ENCODE measurements at regions not wholly inside any gene's neighbourhood (a gene's known extent, or its start where the extent isn't known, plus 50 kb on each side); places are given as distances from the start of the nearest gene placed in this dataset.

GRCh38 chr5:136621743-136622142, 256.4 kb upstream of the TRPC7 start:
- Histone ChIP-seq H3K4me2 (ENCODE audit: extremely low read depth, insufficient read depth, low read length) (no peak overlapping the region), H3K36me3 (ENCODE audit: control insufficient read depth, insufficient read depth, low read length) (no peaks in the 10 kb centered on the region), H3K4me3 (replicated peaks in 1 of 4; ENCODE audit: control extremely low read depth in 1 of 4, insufficient read depth in 1 of 4, low read depth in 3 of 4, low read length in 4 of 4) (no peak overlapping the region), H3K27me3 (ENCODE audit: control insufficient read depth, insufficient read depth, low read length) (no peaks in the 10 kb centered on the region), H4K20me1 (ENCODE audit: control insufficient read depth, extremely low read depth, insufficient read depth, low read length) (no peaks in the 10 kb centered on the region), H3K9me3 (ENCODE audit: control insufficient read depth, insufficient read depth, low read depth, low read length) (no peaks in the 10 kb centered on the region), H3K4me1 (ENCODE audit: control insufficient read depth, extremely low read depth, insufficient read depth, low read length) (no peaks in the 10 kb centered on the region), H3K79me2 (ENCODE audit: control insufficient read depth, insufficient read depth, low read length) (no peaks in the 10 kb centered on the region), H3K9ac (ENCODE audit: insufficient read depth, low read length) (no peak overlapping the region), H2AFZ (ENCODE audit: low read length) (no peak overlapping the region), H3K27ac (ENCODE audit: insufficient read depth, low read length) (no peak overlapping the region)
- no peak for DNase-seq (ENCODE audit: low read depth in 2 of 2)
- TF ChIP-seq EZH2 (IDR thresholded peaks at IDR 0.05; ENCODE audit: low read length, missing control alignments) (no peak), CTCF (conservative IDR thresholded peaks at IDR 0.05 in 1 of 2, IDR thresholded peaks at IDR 0.05 in 1 of 2; ENCODE audit: low read depth in 1 of 2, low read length in 2 of 2) (no peak)

- Histone ChIP-seq H3K27me3 (ENCODE audit: control insufficient read depth, insufficient read depth, low read length) (no peaks in the 10 kb centered on the region), H3K4me2 (ENCODE audit: extremely low read depth, insufficient read depth, low read length) (no peak overlapping the region)
Measured at GRCh38 chr5:136620621-136621020, 255.3 kb upstream of the TRPC7 start.

GRCh38 chr5:136620016-136620419, 254.7 kb upstream of the TRPC7 start:
- Histone ChIP-seq H3K36me3 (ENCODE audit: control insufficient read depth, insufficient read depth, low read length) (no peaks in the 10 kb centered on the region), H4K20me1 (ENCODE audit: control insufficient read depth, extremely low read depth, insufficient read depth, low read length) (no peaks in the 10 kb centered on the region), H2AFZ (ENCODE audit: low read length) (no peak overlapping the region), H3K27me3 (ENCODE audit: control insufficient read depth, insufficient read depth, low read length) (no peaks in the 10 kb centered on the region), H3K4me2 (ENCODE audit: extremely low read depth, insufficient read depth, low read length) (no peak overlapping the region), H3K4me1 (ENCODE audit: control insufficient read depth, extremely low read depth, insufficient read depth, low read length) (no peaks in the 10 kb centered on the region), H3K4me3 (replicated peaks in 1 of 4; ENCODE audit: control extremely low read depth in 1 of 4, insufficient read depth in 1 of 4, low read depth in 3 of 4, low read length in 4 of 4) (no peak overlapping the region), H3K79me2 (ENCODE audit: control insufficient read depth, insufficient read depth, low read length) (no peaks in the 10 kb centered on the region), H3K27ac (ENCODE audit: insufficient read depth, low read length) (no peak overlapping the region), H3K9ac (ENCODE audit: insufficient read depth, low read length) (no peak overlapping the region), H3K9me3 (ENCODE audit: control insufficient read depth, insufficient read depth, low read depth, low read length) (no peaks in the 10 kb centered on the region)
- DNase-seq (ENCODE audit: low read depth in 2 of 2), result peak in 1 of 2 donors; percentile 70
- no peak for TF ChIP-seq CTCF (conservative IDR thresholded peaks at IDR 0.05 in 1 of 2, IDR thresholded peaks at IDR 0.05 in 1 of 2; ENCODE audit: low read depth in 1 of 2, low read length in 2 of 2)
- no peak for TF ChIP-seq EZH2 (IDR thresholded peaks at IDR 0.05; ENCODE audit: low read length, missing control alignments)

More at GRCh38 chr5:136620621-136621020, 255.3 kb upstream of the TRPC7 start:
- no peak for DNase-seq (ENCODE audit: low read depth in 2 of 2)
- no peak overlapping the region for H3K27ac ChIP-seq (ENCODE audit: insufficient read depth, low read length)
- no peaks in the 10 kb centered on the region for H3K79me2 ChIP-seq (ENCODE audit: control insufficient read depth, insufficient read depth, low read length)
- H3K9ac ChIP-seq (ENCODE audit: insufficient read depth, low read length), result no peak overlapping the region
- TF ChIP-seq CTCF (conservative IDR thresholded peaks at IDR 0.05 in 1 of 2, IDR thresholded peaks at IDR 0.05 in 1 of 2; ENCODE audit: low read depth in 1 of 2, low read length in 2 of 2) (no peak), EZH2 (IDR thresholded peaks at IDR 0.05; ENCODE audit: low read length, missing control alignments) (no peak)
- no peak overlapping the region for H2AFZ ChIP-seq (ENCODE audit: low read length)
- no peak overlapping the region for H3K4me3 ChIP-seq (replicated peaks in 1 of 4; ENCODE audit: control extremely low read depth in 1 of 4, insufficient read depth in 1 of 4, low read depth in 3 of 4, low read length in 4 of 4)
- H4K20me1 ChIP-seq (ENCODE audit: control insufficient read depth, extremely low read depth, insufficient read depth, low read length), result no peaks in the 10 kb centered on the region
- no peaks in the 10 kb centered on the region for H3K9me3 ChIP-seq (ENCODE audit: control insufficient read depth, insufficient read depth, low read depth, low read length)
- H3K4me1 ChIP-seq (ENCODE audit: control insufficient read depth, extremely low read depth, insufficient read depth, low read length), result no peaks in the 10 kb centered on the region
- no peaks in the 10 kb centered on the region for H3K36me3 ChIP-seq (ENCODE audit: control insufficient read depth, insufficient read depth, low read length)
